ENCODE measurements at regions not wholly inside any gene's neighbourhood (a gene's known extent, or its start where the extent isn't known, plus 50 kb on each side); places are given as distances from the start of the nearest gene placed in this dataset.
"Not testable (repeated sequence)": the region's sequence is repeated elsewhere in the genome, so short reads cannot be mapped to it uniquely, and the experiment has no call there.

DNA sequence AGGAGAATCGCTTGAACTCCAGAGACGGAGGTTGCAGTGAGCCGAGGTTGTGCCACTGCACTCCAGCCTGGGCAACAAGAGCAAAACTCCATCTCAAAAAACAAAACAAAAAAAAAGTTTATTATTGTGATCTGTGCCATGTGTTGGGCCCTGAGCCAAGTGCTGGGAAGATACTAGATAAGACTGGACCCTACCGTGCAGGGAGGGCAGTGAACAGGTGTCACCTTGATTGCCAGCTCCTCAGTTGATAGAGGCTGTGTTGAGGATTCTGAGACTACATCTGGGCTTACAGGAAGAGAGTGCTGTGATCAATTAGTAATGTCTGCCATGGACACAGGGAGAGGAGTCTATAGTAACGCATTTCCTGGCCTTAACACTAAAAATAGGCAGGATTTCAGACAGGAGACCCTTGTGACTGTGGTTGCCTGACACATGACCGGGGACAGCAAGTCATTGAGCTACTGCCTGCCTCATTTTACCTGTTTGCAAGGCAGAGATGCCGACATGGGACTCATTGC, 201.5 kb downstream of the C9orf50 start:
- no peaks in the 10 kb centered on the region for H3K27me3 ChIP-seq (replicated peaks; ENCODE audit: control insufficient read depth, insufficient read depth, low read length)
- H3K9ac ChIP-seq (ENCODE audit: low read length): no peak overlapping the region
- no peaks in the 10 kb centered on the region for H3K36me3 ChIP-seq (ENCODE audit: control insufficient read depth, insufficient read depth, low read length, severe bottlenecking)
- H3K9me3 ChIP-seq (ENCODE audit: control insufficient read depth, low read length): no peaks in the 10 kb centered on the region
- H3K4me3 ChIP-seq (ENCODE audit: low read length): no peak overlapping the region
- peaks cover 3% of the 10 kb centered on the region for H3K4me1 ChIP-seq (ENCODE audit: control insufficient read depth, insufficient read depth, low read length)
- no peak for DNase-seq (ENCODE audit: low read depth)

DNA sequence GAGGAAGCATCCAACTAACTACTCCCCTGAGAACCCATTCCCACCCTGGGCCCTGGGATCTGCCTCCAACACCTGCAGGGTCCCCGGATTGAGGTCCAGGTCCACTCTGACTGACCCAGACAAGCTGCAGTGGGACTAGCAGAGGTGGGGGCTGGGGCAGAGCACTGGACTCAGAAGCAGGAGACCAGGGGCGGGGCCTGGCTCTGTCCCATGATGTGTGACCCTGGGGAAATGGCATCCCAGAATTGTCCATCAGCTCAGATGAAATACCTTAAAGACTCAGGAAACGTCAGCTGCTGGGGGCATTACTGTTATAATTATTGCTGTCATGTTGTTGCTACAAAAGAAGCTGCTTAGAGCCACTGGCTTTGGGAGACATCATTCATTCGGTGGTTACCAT, 202.4 kb downstream of the C9orf50 start:
- Histone ChIP-seq H3K36me3 (ENCODE audit: control insufficient read depth, insufficient read depth, low read length, severe bottlenecking) (no peaks in the 10 kb centered on the region), H3K9me3 (ENCODE audit: control insufficient read depth, low read length) (no peaks in the 10 kb centered on the region), H3K4me3 (ENCODE audit: low read length) (no peak overlapping the region), H3K9ac (ENCODE audit: low read length) (no peak overlapping the region), H3K4me1 (ENCODE audit: control insufficient read depth, insufficient read depth, low read length) (peaks cover 10% of the 10 kb centered on the region), H3K27me3 (replicated peaks; ENCODE audit: control insufficient read depth, insufficient read depth, low read length) (no peaks in the 10 kb centered on the region)
- no peak for DNase-seq (ENCODE audit: low read depth)

DNA sequence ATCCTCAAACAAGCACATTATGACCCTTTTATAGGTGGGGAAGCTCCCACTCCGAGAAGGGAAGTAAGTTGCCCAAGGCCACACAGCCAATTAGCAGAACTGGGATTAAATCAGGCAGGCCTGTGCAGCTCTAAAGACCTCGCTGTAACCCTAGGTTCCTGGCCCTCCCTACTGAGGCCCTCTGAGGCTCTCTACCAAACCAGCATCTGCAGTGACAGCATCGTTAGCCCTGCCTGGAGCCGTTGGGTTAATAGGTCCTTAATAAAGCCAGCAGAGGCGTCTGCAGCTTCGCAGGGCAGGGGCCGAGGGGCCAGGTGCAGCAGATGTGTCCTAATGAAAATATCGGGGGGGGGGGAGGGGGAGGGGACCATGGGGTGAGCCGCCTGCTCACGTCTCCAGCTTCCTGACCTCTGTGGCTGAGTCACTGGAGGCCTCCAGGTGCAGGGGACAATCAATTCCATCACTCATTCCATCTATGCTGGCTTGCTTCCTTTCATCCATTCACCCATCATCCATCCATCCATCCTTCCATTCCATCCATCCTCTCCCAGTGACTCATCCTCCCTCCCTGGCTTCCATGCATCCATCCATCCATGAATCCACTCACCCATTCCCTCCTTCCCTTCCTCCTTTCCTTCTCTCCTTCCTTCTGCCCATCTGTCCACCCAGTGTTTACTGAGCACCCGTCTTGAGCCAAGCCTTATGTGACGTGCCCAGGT, 203.9 kb downstream of the C9orf50 start:
- Histone ChIP-seq H3K4me1 (ENCODE audit: control insufficient read depth, insufficient read depth, low read length) (peaks cover 16% of the 10 kb centered on the region), H3K36me3 (ENCODE audit: control insufficient read depth, insufficient read depth, low read length, severe bottlenecking) (no peaks in the 10 kb centered on the region), H3K9ac (ENCODE audit: low read length) (no peak overlapping the region), H3K9me3 (ENCODE audit: control insufficient read depth, low read length) (no peaks in the 10 kb centered on the region), H3K4me3 (ENCODE audit: low read length) (no peak overlapping the region), H3K27me3 (replicated peaks; ENCODE audit: control insufficient read depth, insufficient read depth, low read length) (no peaks in the 10 kb centered on the region)
- DNase-seq (ENCODE audit: low read depth): no peak

DNA sequence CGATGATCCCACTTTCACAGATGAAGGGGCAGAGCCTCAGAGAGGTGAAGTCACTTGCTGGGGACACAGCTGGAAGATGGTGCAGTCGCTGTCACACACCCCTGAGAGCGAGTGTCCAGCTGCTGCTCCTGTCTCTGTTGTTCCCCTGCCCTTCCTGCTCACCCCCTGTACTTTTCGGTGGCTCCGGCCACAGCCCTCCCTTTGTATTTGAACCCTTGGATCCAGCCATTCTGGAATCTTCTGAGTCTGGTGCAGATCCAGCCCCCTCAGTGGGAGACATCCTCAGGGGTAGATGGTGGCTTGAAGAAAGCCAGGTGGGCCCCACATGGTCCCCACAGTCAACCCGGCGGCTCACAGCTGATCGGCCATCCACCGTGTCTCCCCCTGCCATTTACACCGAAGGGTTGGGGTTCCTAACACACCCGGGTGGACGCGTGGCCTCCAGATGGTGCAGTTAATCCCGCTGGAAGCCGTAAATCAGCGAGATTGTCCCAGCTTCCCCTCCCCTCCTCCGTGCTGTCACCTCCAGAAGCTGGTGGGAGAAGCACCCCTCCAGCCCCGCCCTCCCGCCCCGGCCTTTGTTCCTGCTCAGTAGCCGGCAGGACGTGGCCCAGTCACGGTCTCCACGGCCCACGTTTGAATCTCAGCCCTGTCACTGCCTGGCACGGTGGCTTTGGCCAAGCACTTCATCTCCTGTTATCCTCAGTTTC, 204.8 kb downstream of the C9orf50 start:
- Histone ChIP-seq H3K4me1 (ENCODE audit: control insufficient read depth, insufficient read depth, low read length) (peaks cover 16% of the 10 kb centered on the region), H3K9ac (ENCODE audit: low read length) (no peak overlapping the region), H3K4me3 (ENCODE audit: low read length) (no peak overlapping the region), H3K36me3 (ENCODE audit: control insufficient read depth, insufficient read depth, low read length, severe bottlenecking) (no peaks in the 10 kb centered on the region), H3K27me3 (replicated peaks; ENCODE audit: control insufficient read depth, insufficient read depth, low read length) (no peaks in the 10 kb centered on the region), H3K9me3 (ENCODE audit: control insufficient read depth, low read length) (no peaks in the 10 kb centered on the region)
- no peak for DNase-seq (ENCODE audit: low read depth)

DNA sequence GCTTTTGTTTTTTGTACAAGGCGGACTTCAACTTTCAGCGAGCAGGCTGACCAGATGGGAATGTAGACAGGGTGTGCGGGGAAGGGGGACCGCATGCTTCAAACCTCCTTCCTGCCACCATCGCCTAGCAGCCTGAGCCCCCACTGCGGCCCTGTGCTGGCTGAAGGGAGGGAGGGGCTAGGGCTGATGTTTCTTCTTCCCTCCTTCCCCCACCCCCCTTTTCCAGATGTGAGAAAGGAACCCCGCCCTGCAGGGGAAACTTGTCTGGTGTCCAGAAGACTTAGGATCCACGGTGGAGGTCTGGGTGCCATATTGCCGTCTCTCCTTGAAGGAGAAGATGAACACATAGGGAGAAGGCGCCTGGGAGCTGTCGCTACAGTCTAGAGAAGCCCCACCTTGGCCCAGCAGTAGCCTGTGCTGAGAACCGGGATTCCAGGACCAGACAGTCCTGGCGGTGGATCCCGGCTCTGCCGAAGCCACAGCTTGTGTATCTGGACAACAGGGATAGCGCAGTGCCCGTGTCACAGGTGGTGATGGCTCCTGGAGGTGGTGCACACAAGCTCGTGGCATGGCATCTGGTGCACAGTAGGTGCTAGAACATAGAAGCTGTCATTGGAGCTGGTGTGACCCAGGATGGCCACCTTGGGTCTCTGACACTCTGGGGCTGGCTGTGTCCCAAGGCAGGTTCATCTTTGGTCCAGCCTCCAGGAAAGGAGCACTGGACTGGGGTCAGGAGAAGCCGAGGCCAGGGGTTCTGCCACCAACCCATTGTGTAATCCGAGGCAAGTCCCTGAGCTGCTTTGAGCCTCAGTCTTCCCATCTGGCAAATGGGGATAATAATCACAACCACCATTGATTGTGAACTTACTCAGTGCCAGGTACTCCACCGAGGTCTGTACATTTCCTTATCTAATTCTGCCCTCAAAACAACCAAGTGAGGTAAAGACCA, 205.6 kb downstream of the C9orf50 start:
- H3K36me3 ChIP-seq (ENCODE audit: control insufficient read depth, insufficient read depth, low read length, severe bottlenecking): no peaks in the 10 kb centered on the region
- H3K9me3 ChIP-seq (ENCODE audit: control insufficient read depth, low read length): no peaks in the 10 kb centered on the region
- H3K9ac ChIP-seq (ENCODE audit: low read length): peak overlapping the region; percentile 97
- no peak overlapping the region for H3K4me3 ChIP-seq (ENCODE audit: low read length)
- H3K4me1 ChIP-seq (ENCODE audit: control insufficient read depth, insufficient read depth, low read length): peaks cover 16% of the 10 kb centered on the region
- H3K27me3 ChIP-seq (replicated peaks; ENCODE audit: control insufficient read depth, insufficient read depth, low read length): no peaks in the 10 kb centered on the region
- no peak for DNase-seq (ENCODE audit: low read depth)

DNA sequence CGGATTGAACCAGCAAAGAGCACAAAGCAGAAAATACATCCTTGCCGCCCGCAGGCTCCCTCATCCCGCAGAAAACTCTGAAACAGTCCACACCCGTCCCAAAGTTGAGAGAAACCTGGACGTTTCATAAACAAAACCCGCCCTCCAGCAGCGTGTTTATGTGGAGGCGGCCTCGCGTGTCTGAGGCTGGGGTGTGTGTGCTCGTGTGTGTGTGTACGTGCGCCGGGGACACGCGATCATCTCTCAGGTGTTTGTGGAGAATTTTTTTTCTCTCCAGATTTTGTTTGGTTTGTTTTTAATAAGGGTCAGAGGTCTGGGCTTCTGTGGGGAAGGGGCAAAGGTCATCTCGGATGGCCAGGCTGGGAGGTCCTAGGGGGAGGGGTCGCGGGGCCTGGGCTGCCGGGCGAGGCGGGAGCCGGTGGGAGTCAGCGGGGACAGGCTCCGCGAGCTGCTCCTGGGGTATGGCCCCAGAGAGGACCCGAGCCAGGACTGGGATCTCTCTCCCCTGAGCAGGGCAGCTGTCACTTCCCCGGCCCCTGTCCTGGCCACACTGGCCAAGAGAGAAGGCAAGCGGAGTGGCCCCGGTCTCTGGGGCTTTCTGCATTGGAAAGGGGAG, 206.4 kb downstream of the C9orf50 start:
- Histone ChIP-seq H3K27me3 (replicated peaks; ENCODE audit: control insufficient read depth, insufficient read depth, low read length) (no peaks in the 10 kb centered on the region), H3K9ac (ENCODE audit: low read length) (peak overlapping the region; percentile 97), H3K4me1 (ENCODE audit: control insufficient read depth, insufficient read depth, low read length) (peaks cover 16% of the 10 kb centered on the region), H3K36me3 (ENCODE audit: control insufficient read depth, insufficient read depth, low read length, severe bottlenecking) (no peaks in the 10 kb centered on the region), H3K9me3 (ENCODE audit: control insufficient read depth, low read length) (no peaks in the 10 kb centered on the region), H3K4me3 (ENCODE audit: low read length) (peak overlapping the region; percentile 77)
- DNase-seq (ENCODE audit: low read depth): peak; percentile 74

DNA sequence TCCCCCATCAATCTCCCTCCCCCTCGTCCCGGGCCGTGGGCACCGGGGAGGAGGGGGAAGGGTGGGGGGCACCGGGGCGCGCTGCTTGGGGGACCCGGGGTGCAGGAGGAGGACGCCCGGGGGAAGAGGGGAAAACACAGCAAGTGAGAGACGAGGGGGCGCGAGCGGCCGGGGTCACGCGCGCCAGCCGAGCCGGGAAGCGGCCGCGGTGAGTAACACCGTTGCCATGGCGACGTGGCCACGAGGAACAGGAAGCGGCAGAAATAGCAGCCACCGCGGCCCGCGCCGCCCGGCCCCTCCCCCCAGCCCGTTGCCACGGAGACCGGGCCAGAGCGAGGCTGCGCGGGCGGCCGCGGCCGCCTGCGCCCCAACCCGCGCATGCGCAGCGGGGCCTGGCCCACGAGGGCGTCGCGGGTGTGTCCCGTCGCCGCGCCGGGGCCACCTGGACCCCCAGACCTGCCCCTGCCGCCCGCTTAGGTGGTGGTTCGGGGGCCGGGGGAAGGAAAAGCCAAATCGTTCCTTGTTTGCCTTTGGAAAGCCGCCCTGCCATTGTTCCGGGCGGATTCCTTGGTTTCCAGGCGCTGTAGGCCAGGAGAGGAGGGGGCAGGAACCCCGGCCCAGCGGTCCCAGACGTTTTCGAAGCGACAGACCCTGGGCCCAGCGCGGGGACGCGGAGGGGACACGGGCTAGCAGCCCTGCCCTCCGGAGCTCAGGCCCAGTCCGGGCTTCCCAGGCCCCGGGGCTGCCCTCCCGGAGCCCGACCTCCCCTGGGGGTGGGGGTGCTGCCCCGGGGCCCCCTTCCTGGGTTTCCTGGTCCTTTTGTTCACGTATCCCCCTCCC, 207.1 kb downstream of the C9orf50 start:
- peak overlapping the region; percentile 97 for H3K9ac ChIP-seq (ENCODE audit: low read length)
- no peaks in the 10 kb centered on the region for H3K27me3 ChIP-seq (replicated peaks; ENCODE audit: control insufficient read depth, insufficient read depth, low read length)
- no peaks in the 10 kb centered on the region for H3K36me3 ChIP-seq (ENCODE audit: control insufficient read depth, insufficient read depth, low read length, severe bottlenecking)
- H3K9me3 ChIP-seq (ENCODE audit: control insufficient read depth, low read length): no peaks in the 10 kb centered on the region
- peak; percentile 99 for DNase-seq (ENCODE audit: low read depth)
- peaks cover 16% of the 10 kb centered on the region for H3K4me1 ChIP-seq (ENCODE audit: control insufficient read depth, insufficient read depth, low read length)
- peak overlapping the region; percentile 77 for H3K4me3 ChIP-seq (ENCODE audit: low read length)

DNA sequence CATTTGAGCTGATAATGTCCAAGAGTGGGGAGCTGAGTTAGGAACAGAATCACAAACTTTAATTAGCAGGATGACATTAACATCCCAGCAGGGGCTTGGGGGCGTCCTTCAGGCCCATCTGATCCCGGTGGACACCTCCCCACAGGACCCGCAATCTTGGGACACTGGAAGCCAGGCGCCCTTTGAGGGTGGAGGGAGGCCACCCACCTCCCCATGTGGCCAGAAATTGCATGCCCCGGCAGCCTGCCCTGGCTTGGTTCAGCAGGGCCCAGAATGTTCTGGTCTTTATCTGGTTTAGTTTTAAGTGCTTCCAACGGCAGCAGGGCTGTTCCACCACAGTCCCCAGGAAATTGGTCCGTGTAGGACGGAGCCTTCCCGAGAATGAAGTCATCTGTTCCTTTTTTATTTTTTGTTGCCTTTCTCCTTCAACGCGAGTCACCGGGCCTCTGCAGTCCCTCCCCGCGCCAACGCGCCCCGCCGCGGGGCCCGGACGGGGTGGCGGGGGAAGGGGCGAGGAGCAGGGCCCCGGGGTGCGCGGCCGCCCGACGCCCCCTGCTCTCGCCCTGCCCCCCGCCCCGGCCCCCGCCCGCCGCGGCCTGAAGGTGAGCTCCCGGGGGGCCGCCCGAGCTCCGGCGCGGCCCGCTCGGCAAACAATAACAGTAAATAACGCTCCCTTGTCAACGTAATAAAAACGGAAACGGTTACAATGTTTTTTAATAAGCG, 207.9 kb downstream of the C9orf50 start:
- peak overlapping the region; percentile 97 for H3K9ac ChIP-seq (ENCODE audit: low read length)
- no peaks in the 10 kb centered on the region for H3K36me3 ChIP-seq (ENCODE audit: control insufficient read depth, insufficient read depth, low read length, severe bottlenecking)
- H3K4me1 ChIP-seq (ENCODE audit: control insufficient read depth, insufficient read depth, low read length): peaks cover 16% of the 10 kb centered on the region
- no peaks in the 10 kb centered on the region for H3K9me3 ChIP-seq (ENCODE audit: control insufficient read depth, low read length)
- no peaks in the 10 kb centered on the region for H3K27me3 ChIP-seq (replicated peaks; ENCODE audit: control insufficient read depth, insufficient read depth, low read length)
- no peak overlapping the region for H3K4me3 ChIP-seq (ENCODE audit: low read length)
- DNase-seq (ENCODE audit: low read depth): peak; percentile 89

DNA sequence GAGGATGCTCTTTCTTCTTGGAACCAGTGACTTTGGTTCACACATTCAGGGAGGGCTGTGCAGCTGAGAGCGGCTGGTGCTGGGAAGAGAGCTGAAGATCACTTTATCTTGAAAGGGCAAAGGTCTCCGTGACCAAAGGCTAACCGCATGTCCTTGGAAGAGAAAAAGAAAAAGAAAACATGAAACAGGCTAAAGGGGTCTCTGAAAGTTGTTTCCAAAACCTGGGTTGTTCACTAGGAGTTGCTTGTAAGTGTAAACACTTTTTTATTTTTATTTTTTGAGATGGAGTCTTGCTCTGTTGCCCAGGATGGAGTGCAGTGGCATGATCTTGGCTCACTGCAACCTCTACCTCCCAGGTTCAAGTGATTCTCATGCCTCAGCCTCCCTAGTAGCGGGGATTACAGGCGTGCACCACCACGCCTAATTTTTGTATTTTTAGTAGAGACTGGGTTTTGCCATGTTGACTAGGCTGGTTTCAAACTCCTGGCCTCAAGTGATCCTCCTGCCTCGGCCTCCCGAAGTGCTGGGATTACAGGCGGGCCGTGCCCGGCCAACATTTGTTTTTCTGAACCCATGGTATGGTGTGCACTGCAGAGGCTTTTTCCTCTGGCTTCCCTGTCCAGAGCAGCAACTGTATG, 208.6 kb downstream of the C9orf50 start:
- DNase-seq (ENCODE audit: low read depth); H3K36me3 ChIP-seq (ENCODE audit: control insufficient read depth, insufficient read depth, low read length, severe bottlenecking): not testable (repeated sequence)
- H3K4me1 ChIP-seq (ENCODE audit: control insufficient read depth, insufficient read depth, low read length): peaks cover 16% of the 10 kb centered on the region

More for the DNA sequence above, 208.6 kb downstream of the C9orf50 start:
- H3K9me3 ChIP-seq (ENCODE audit: control insufficient read depth, low read length); H3K27me3 ChIP-seq (replicated peaks; ENCODE audit: control insufficient read depth, insufficient read depth, low read length); H3K4me3 ChIP-seq (ENCODE audit: low read length): not testable (repeated sequence)
- H3K9ac ChIP-seq (ENCODE audit: low read length): peak overlapping the region; percentile 97
